ENCODE measurements at regions not wholly inside any gene's neighbourhood (a gene's known extent, or its start where the extent isn't known, plus 50 kb on each side); places are given as distances from the start of the nearest gene placed in this dataset.
"Not testable (repeated sequence)": the region's sequence is repeated elsewhere in the genome, so short reads cannot be mapped to it uniquely, and the experiment has no call there.

DNA sequence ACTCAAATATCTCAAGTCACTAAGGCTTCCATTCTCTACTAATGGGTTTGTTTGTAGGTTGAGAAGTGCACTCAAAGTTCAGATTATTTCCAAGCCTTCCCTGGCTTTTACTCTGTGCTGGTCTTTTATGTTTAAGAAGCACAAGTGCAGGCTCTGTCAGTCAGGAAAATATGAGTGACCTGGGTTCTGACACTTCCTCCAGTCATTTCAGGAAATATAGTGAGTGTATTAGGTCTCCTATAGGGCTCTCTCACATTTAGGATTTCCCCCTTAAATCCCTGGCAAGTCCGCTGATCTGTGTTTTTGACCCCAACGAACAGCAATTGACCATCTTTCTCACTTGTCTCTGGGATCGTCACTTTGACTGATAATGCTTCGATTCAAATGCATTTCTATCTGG, 210.2 kb downstream of the ARPP21 start:
- DNase-seq (ENCODE audit: low read depth in 1 of 2, low spot score in 1 of 2), result no peak

DNA sequence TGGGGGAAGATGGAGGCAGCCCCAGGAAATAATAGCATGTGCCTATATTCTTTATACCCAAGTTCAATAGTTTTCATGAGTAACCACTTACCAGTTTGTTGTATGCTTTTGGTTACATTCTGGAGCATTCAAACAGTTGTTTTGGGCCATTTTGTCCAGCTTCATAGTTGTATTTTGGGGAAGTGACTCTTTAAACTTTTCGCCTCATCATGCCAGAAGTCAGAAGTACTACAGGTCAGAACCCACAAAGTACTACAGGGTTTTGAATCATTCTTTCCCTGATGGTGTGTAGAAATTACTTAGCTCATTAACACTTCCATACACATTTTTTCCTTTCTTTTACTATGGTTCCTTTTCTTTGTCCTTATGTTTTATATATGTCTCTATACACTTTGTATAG, 210.6 kb downstream of the ARPP21 start:
- no peak for DNase-seq (ENCODE audit: low read depth in 1 of 2, low spot score in 1 of 2)

DNA sequence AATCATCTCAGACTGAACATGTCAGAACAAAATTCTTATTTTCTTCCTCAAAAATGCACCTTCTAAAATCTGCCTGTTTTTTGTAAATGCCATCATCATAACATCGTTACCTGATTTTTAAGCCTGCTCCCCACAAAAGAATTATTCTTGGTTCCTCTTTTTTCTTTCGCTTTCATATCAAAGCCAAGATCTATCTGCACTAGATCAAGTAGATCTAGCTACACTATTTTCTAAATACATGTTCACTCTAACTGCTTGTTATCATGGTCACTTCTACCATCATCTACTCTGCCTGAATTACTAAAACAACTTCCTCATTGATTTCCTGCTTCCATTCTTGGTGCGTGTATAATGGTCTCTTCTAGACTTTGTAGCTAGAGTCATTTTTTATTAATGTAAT, 217.7 kb downstream of the ARPP21 start:
- DNase-seq (ENCODE audit: low read depth in 1 of 2, low spot score in 1 of 2), result no peak

DNA sequence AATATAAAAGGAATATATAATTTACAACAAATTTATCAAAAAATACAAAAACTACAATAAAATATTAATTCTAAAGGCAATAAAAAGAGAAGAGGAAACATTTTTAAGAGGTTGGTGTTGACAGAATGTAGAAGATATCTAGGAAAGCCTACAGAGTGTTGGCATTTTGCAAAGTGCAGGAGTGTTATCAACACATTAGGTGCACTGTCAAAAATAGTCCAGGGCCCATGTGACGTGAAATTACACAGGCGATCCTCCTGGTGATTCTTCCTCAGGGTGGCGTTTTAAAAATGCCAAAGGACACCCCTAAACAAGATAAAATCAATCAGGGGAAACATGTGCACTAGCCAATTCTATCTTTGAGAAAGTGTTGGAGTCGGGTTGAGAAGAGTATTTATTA, 222.7 kb downstream of the ARPP21 start:
- DNase-seq (ENCODE audit: low read depth in 1 of 2, low spot score in 1 of 2), result no peak

DNA sequence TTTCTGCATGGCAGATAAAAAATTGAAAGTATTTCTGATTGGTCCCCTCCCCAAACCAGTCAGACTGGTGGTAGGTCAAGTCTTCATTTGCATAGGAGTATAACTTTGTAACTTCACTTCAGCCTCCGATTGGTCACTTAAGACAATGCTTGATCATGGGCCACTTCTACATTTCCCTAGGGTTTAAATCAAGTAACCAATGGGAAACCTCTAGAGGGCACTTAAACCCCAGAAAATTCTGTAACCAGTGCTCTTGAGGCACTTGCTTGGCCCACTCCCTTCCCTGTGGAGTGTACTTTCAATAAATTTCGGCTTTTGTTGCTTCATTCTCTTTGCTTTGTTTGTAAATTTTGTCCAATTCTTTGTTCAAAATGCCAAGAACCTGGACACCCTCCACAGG, 225.5 kb downstream of the ARPP21 start:
- DNase-seq (ENCODE audit: low read depth in 1 of 2, low spot score in 1 of 2), result no peak

DNA sequence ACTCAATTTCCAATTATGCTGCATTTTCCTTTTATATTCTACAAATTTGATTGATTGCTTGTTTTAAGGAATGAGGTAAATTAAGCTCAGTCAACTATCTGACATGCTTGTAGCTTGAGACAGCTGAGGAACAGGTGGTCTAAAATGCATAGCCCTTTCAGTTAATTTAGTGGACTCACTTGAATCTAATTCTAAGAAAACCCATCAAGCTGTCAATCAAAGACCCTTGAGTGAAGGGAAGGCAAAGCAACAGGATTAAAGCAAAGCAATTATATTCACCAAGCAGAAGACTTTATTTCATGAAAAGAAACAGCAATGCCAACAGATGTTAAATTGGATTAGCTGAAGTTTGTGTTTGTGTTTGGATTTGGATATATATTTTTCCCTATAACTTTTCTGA, 228.5 kb downstream of the ARPP21 start:
- DNase-seq (ENCODE audit: low read depth in 1 of 2, low spot score in 1 of 2), result no peak

DNA sequence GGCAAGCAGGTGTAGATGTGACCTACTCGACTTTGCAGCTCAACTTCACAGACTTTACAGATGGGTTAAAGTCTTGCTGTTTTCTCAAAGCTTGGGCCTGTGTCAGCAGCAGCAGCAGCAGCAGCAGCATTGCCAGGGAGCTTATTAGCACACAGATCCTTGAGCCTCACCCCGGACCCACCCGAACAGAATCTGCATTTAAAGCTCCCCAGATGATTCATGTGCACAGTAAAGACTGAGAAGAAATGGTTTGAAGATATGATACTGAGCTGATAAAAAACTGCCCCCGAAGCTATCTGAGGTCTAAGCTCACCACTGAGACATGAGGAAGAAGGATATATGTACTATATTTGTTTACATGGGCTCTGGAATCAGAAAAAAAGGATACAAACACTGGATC, 231.7 kb downstream of the ARPP21 start:
- no peak for DNase-seq (ENCODE audit: low read depth in 1 of 2, low spot score in 1 of 2)

DNA sequence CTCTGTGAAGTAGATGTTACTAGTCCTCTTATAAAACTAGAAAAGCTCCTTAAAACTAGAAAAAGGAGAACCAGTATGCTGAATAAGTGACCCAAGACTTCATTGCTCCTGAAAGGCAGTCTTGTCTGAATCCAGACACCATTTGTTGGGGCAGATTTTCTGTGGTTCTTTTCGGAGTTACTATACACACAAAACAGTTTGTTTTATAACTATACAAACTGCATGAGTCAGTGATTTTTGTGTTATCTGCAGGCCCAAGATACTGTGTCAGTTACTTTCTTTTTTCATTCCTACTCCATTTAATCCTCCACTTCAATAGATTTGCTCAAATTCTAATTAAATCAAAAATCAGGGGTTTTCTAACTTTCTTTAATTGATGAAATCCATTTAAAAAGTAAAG, 244.6 kb downstream of the ARPP21 start:
- no peak for DNase-seq (ENCODE audit: low read depth in 1 of 2, low spot score in 1 of 2)

DNA sequence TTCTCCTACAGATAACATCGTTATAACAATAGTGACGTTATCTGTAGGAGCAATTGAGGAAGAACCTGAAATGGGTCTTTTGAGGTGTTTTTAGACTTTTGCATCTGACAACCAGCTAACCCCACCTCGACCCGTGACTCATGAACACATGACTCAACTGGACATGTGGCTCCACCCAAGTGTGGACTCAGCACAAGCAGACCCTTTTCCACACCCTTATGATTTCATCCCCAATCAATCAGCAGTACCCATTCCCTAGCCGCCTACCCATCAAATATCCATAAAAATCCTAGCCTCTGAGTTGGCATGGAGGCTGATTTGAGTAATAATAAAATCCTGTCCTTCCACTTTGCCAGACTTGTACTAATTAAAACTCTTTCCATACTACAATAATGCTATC, 255.4 kb downstream of the ARPP21 start:
- DNase-seq (ENCODE audit: low read depth in 1 of 2, low spot score in 1 of 2), result no peak

DNA sequence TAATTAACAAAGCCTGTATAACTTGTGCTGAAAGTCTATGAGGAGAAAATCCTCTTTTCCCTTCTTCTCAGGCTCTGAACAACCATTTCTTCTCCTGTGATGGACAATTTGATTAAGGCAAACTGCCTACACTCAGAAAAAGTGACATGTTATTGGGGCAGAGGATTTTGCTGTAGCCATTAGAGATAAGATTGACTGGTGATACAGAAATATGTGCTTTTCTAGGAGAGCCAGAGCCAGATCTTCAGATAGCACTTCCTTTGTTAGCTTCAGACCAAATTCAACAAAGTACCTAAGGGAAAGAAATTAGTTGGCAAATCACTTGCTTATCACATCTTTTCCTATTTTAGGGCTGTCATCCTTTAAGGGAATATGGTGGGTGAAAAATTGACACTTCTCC, 259.9 kb downstream of the ARPP21 start:
- no peak for DNase-seq (ENCODE audit: low read depth in 1 of 2, low spot score in 1 of 2)

DNA sequence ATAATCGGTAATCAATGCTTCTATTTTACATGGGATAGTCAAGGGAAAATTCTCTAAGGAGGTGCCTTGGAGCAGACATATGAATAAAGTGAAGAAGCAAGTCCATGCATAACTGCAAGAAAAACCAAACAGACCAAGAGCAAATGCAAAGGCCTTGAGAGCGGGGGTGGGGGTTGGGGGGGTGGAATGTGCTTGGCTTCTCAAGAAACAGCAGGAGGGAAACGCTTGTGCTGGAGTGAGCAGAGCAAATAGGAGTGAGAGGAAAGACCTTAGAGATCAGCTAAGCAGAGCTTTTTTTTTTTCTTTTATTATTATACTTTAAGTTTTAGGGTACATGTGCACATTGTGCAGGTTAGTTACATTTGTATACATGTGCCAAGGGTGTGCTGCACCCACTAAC, 260.8 kb downstream of the ARPP21 start:
- no peak for DNase-seq (ENCODE audit: low read depth in 1 of 2, low spot score in 1 of 2)

DNA sequence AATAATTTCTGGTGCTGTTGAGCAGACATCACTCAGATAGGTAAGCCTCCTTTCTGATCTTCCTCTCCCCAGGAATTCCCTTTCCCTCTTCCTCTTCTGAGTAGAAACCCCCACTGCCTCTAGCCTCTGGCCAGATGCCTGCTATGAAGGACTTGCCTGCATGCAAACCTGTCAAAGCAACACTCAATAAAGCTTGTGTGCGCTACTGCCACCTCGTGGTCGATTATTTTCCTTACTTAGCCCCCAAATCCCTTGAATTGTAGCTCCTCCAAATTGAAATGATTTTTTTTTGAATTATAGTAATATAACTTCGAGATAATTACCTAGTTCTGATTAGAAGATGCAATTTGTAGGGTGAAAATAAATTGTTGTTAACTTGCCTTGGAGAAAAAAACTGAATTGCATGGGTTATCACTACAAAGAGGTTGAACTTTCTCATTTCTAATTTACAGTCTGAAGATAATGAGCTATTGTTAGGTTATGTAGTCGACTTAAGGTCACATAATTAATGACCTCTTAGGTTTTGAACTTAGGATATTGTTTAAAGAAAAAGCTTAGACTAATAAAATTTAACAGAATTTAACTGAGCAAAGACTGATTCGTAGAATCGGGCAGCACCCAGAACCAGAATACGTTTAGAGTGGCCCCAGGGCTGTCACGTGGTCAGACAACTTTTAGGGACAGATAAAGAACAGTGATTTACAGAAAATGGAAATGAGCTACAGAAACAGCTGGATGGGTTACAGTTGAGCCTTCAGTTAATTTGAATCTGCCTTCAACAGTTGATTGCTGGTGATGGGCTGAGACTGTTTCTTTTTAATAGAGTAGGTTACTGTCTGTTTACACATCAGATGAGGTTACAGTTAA, 269.3 kb downstream of the ARPP21 start:
- DNase-seq (ENCODE audit: low read depth in 1 of 2, low spot score in 1 of 2), result peak in 1 of 2 donors; percentile 20

DNA sequence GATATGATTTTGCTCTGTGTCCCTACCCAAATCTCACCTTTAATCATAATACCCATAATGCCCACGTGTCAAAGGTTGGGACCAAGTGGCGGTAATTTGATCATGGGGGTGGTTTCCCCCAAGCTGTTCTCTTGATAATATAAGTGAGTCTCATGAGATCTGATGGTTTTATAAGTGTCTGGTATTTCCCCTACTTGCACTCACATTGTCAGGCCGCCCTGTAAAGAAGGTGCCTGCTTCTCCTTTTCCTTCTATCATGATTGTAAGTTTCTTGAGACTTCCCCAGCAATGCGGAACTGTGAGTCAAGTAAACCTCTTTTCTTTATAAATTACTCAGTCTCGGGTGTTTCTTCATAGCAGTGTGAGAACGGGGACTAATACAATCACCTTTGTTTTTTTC, 279.8 kb downstream of the ARPP21 start:
- DNase-seq (ENCODE audit: low read depth in 1 of 2, low spot score in 1 of 2), result no peak

DNA sequence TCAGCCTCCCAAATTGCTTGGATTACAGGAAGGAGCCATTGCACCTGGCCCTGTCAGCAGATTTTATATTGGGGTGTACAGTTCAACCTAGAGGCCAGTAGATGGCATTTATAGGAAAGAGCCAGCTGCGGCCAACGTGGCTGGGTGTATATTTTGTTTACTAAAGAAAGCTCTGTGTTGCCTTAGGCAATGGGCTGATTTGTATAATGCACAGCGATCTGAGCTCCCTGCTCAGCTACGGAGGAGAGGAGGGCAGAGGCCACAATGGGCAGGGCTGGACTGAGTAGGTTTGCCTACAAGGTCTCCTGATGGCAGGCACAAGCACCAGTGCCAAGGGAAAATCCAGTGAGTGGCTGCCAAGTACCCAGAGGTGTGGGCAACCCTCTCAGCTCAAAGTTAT, 282.4 kb downstream of the ARPP21 start:
- DNase-seq (ENCODE audit: low read depth in 1 of 2, low spot score in 1 of 2), result no peak

DNA sequence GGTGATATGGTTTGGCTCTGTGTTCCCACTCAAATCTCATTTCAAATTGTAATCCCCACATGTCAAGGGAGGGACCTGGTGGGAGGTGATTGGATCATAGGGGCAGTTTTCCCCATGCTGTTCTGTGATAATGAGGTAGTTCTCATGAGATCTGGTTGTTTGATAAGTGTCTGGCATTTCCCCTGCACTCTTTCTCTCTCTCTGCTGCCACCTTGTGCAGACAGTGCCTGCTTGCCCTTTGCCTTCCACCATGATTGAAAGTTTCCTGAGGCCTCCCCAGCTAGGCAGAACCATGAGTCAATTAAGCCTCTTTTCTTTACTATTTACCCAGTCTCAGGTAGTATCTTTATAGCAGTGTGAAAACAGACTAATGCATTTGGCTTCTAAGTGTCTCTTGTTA, 284.7 kb downstream of the ARPP21 start:
- DNase-seq (ENCODE audit: low read depth in 1 of 2, low spot score in 1 of 2), result not testable (repeated sequence)

DNA sequence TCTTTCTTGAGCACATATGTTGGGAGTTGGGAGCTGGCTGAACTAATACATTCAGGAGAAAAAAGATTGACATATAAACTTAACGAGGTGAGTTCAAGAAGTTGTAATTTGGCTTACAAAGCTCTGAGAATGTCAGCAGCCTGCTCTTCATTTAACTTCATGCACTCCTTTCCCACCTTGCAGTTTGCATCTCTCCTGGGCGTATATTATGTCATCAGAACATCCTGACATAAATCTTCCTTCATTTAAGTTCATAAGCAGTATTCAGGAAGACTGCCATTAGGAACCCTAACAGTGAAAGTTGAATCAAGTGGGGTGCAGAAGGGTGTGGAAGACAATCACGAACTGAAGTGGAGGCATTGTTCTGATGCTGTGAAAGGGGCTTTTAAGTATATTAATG, 288.1 kb downstream of the ARPP21 start:
- DNase-seq (ENCODE audit: low read depth in 1 of 2, low spot score in 1 of 2), result no peak

DNA sequence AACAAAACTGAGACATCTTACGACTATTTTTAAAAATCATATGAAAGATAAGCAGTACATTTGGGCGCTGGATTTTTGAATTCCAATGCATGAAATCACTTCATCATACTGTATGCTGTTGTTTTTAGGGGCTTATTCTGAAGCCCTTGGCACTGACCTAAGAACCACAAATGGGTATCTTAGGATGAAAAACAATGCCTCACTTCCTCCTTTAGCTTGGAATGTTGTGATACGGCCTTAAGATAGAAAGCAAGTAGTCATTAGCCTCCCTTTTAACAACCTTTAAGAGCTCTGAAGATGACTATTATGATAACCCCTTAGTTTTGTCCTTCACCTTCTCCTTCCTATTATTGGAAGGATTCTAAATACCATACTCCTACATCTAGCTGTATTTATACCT, 289.8 kb downstream of the ARPP21 start:
- no peak for DNase-seq (ENCODE audit: low read depth in 1 of 2, low spot score in 1 of 2)

DNA sequence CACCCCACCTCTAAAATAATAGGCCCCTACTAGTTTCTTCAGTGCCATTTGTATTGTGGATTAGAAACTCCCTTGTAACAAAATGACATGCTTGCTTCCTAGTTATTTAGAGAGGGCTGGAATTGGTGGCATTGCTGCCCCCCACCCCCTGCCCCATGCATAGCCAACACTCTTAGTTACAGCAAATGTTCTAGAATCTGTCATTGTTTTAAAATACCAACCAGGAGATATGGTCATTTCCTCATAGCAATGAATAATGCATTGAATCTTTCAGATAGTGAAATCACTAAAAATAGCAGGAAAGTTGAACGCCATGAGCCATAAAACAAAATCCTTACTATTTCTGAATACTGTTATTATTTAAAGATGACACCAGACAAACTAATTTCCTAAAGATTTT, 292.5 kb downstream of the ARPP21 start:
- DNase-seq (ENCODE audit: low read depth in 1 of 2, low spot score in 1 of 2), result no peak

DNA sequence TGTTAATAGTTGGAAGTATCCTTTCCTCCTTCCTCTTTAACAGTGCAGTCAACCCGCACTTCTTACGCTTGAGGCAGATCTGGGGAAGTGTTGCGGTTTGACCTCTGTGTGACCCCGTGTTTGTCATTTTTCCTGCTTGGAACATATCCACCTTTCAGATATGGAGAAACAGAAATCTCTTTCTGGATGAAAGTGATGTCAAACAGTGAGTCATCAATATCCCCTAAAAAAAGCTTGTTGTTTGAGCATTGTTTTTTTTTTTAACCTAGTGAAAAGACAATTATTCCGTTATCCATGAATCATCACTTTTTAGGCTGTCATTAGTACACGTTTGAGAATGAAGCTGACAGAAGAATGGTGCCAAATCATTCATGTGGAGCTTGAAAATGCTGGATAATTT, 293.7 kb downstream of the ARPP21 start:
- no peak for DNase-seq (ENCODE audit: low read depth in 1 of 2, low spot score in 1 of 2)

DNA sequence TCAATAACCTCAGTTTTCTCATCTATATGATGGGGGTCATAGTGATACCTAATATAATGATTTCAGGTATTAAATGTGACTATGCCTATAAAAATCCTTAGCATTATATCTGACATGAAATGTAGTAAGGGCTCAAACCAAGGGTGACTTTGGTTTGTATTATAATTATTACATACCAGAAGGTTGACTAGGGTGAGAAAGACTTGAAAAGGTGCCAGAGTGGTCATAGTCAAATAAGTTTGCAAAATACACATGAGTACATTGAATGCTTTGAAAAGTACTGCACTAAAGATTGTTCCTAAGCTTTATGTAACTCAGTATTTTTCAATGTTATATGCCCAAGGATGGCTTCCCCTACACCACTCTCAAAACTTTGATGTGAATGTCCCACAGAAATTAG, 297.2 kb downstream of the ARPP21 start:
- DNase-seq (ENCODE audit: low read depth in 1 of 2, low spot score in 1 of 2), result no peak

DNA sequence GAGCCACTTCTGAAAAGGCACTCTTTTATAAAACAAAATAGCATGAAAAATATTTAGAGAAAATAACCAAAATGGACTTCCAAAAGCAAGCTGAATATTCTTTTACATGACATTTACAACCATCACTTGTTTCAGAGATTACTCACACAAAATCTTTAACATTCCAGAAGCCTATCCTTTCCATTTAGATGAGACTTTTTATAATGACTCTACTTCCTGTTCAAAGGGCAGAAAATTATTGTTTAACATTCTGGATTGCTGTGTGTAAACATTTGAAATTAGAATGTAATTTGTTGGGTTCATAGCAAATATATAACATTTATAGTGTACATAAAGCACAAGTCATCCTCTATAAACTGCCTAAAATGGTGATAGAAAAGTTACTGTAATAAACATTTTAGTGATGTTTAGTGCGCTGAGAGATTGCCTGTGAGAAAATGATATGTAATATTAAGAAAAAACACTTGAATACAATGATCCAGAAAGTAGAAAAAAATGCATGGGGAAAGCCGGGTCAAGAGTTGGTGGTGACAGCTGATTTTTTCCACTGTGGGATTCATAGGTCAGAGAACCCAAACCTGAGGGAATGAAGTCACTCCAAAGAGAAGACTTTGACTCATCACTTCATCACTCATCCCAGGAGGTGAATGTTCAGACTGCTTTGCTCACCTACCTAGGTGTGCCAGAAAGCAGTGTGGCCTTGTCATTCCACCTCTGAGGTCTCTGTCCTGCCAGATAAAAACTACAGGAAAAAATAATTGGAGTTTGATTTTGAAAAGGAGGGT, 305.8 kb downstream of the ARPP21 start:
- DNase-seq (ENCODE audit: low read depth in 1 of 2, low spot score in 1 of 2), result no peak

DNA sequence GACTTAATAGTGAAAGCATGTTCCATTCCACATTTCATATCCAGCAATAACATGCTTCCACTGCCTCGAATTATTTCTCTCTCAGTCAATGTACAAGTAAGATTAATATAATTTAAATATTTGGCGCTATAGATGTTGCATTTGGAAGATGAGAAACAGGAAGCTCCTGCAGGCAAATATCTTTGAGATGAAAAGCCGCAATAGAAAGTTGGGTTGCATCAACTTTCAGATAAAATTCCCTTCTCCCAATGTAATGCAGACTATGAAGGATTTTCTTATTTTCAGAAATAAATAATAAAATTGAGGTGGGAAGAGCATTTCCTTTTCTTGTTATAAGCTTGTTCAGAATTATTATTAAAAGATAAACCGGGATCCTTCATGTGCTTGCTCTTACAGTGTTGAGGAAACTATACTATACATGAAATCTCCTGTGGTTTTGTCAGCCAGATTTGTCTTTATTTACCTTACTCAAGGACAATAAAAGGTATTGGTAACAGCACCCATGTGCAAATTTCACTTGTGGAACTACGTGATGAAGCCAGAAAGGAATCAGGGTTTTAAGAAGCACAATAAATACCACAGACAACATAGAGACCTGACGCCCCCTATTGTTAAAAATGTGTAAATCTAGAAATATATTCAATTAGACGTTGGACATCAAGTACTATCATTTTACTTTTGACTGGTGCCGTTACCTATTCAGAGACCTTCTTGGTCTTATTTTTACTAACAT, 307.0 kb downstream of the ARPP21 start:
- DNase-seq (ENCODE audit: low read depth in 1 of 2, low spot score in 1 of 2), result no peak
